CD4-positive, alpha-beta T cell treated with Interleukin-6 at 100 ng/mL for 8 hours (primary cell): ENCODE measurements at regions not wholly inside any gene's neighbourhood (a gene's known extent, or its start where the extent isn't known, plus 50 kb on each side); places are given as distances from the start of the nearest gene placed in this dataset.
"Not testable (repeated sequence)": the region's sequence is repeated elsewhere in the genome, so short reads cannot be mapped to it uniquely, and the experiment has no call there.

Experiments used
- DNase-seq: peaks from one replicate; pipeline ENCODE4 v3.0.0-alpha.2; 2020; ENCODE audit warnings: mixed read lengths, low spot score

DNA sequence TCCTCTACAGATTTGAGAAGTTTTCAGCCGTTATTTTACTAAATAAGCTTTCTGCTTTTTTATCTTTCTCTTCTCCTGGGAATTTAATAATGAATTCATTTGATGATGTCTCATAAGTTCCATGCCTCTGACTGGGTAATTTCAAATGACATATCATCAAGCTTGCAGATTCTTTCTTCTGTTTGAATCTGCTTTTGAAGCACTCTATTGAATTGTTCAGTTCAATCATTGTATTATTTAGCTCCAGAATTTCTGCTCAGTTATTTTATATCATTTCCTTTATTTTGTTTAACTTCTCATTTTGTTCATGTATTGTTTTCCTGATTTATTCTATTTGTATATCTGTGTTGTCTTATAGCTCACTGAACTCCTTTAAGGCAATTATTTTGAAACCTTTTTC lies 196.9 kb upstream of the CNTNAP2 start:
- DNase-seq: no peak

DNA sequence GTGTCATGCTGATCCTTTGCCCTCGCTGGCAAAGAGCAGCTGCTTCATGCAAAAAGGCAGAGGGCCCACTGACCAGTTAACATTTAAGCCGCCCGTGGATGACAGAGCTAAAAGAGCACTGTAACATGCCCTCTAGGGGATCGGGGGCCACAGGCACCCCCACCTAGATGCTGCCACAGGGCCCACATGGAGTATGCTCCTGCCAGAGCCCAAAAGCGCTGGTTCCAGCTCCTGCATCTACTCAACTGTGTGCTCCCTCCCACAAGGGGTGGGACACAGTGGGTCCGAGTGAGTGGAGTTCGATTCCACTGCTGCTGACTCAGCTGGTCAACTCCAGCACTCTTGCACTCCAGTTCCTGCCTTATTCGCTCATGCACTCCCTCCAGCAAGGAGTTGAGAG lies 199.8 kb upstream of the CNTNAP2 start:
- no peak for DNase-seq

DNA sequence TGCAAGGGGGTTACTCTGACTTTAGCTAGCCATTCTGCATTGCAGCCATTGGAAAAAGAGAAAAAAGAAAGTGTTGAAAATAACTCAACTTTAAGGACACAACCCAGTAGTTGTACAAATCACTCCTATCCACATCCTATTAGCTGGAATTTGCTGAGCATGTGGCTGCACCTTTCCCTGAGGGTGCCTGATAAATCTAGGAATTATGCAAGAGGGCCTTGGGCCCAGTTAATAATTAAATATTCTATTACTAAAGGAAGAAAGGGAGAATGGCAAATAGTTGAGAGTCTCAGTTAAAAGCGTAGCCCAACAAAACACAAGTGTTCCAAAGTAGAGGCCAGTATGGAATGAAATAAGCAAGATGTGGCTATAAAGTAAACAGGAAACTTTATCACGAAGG lies 200.9 kb upstream of the CNTNAP2 start:
- DNase-seq: no peak

DNA sequence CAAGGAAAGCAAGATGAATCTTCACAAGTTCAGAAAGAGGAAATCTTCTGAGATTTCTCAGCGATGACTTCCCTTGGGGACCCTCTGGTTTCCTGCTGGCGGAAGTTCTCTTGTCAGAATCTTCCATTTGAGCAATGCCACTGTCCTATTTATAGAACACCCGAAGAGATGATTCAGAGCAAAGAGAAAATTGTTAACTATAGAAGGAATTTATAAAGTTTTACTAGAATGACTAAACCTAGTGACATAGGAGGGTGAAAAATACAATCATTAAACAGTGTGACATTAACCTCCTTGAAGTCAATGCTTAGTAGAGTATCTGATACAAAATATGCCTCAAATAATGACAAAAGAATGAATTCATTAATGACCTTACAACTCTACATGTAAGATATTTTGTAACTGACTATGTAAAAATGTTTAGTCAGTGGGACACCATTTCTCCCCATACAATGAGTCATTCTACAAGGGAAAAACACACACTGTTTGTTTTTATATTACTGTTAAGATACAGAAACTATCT lies 206.5 kb upstream of the CNTNAP2 start:
- no peak for DNase-seq

DNA sequence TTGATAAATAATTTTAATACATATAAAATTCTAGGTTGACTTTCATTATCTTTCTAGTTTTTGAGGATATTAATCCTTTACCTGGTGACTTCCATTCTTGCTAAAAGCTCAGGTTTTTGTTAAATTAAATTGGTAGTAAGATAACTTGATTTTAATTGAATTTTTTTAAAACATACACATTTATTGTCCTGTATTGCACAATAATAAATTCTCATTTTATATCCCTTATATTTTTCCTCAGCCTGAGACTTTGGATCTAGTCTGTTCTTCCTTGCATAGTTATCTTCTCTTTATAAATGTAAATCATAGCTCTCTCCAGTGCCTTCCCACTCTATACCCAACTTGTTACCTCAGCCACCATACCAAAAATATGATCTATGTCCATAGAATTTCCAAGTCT lies 212.9 kb upstream of the CNTNAP2 start:
- DNase-seq: no peak

DNA sequence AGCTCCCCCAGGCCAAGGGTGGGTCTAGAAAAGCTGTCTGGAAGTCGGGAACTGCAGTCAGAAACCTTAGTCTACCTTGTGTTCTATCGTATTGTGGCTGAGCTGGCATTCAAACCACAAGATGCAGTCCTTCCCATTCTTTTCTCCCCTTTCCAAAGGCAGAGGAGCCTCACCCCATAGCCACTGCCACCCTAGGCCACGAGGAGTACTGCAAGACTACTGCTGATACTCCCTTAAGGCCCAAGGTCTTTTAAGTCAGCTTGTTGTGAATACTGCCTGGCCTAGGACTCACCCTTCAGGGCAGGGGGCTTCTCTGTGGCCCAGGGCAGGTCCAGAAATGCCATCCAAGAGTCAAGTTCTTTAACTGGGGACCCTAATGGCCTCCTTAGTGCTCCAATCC lies 214.5 kb upstream of the CNTNAP2 start:
- no peak for DNase-seq

DNA sequence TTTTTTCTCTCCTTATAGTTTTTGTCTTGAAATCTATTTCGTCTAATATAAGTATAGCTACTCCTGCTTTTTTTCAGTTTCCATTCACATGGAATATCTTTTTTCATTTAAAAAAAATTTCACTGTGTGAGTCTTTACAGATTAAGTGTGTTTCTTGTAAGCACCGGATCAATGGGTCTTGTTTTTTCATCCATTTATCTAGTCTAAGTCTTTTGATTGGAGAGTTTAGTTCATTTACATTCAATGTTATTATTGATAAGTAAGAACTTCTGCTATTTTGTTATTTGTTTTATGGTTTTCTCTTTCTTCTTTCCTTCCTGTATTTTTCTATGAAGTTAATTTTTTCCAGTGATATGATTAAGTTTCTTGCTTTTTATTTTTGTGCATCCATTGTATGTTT lies 216.7 kb upstream of the CNTNAP2 start:
- no peak for DNase-seq

DNA sequence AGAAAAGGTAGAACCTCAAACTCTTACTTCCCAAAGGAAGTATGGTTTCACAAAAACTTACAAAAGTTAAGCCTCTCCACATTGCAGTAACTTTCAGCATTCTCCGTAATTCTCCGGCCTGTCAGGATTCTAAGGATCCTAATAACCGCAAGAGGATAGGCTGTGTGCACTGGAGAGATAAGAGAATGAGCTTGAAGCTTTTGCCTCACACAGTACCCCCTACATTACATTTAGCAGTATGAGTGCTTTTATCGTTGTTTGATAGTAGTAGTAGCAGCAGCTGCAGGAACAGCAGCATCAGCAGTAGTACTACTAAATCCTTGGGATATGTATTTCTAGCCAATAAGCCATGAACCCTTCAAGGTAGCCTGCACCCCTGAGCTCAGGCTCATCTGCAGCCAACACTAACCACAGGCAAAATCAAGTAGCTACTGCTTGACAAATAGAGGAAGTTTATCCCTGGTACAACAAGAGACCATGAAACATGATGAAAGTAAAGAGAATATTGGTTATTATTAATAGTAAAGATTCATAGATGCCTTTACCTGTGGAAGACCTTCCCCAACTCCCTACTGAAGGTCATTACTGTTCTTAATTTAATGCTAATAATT lies 222.6 kb upstream of the CNTNAP2 start:
- no peak for DNase-seq

DNA sequence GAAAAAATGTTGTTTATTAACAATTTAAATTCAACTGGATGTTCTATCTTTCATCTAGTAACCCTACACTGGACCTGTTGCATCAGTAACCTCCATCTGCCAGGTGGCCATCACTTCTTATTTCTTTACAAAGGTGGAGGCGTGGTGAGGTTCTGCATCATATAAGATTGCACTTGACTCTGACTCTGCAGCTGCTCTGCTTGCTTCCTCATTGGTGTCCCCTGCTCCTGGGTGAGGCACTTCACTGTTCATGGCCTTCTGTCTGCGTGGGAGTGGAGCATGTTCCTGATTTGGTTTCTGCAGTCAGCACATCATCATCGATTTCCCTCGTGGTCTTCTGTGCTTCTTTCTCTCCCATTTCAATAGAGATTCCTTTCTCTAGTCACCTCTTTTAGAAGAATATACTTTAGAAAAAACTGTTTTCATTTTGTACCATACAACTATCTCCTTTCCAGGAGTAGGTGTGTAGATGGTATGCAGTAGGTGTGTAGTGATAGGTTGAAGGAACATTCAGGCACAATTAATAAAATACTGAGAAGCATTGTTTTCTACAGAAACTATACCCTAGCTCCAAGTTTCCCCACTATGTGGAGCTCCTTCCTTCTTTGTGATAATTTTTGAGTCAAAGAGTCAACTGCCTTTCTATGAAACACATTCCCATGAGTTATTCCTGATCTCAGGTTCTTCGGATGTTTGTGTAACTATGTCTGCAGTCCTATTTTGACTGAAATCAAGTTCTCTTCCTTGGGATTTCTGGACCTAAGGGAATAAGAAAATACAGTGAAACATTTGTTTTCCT lies 231.7 kb upstream of the CNTNAP2 start:
- no peak for DNase-seq

DNA sequence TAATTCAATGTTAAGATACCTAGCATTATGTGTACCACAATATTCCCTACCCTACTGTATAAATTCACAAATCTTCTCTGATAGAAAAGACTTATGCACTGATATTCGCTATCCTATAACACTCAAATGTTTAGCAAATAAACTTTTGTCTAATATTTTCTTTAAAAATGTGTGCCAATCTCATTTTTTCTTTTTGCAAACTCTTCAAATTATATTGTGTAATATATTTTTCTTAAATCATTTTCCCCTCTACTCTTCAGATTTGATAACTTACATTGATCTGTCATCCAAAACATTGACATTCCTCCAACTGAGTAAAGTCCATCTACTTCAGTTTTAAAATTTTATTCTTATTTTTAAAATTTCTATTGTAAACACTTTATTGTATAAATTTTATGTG lies 240.2 kb upstream of the CNTNAP2 start:
- no peak for DNase-seq

DNA sequence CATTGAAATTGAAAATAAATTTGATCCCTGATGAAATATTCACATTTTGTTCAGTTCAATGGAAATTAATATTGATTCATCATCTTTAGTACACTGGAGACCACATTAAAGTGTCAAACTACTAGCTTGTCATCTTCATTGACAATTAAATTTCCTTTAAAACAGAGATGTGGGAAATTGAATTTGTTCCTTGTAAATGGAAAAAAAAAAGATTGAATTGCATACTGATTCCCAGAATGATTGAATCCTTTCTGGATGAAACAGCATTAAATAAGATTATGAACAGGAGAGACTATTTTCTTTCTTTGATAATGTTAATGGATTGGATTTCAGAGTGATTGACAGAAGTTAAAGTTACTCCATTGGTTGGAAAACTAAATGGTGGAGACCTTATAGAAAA lies 241.3 kb upstream of the CNTNAP2 start:
- DNase-seq: no peak

DNA sequence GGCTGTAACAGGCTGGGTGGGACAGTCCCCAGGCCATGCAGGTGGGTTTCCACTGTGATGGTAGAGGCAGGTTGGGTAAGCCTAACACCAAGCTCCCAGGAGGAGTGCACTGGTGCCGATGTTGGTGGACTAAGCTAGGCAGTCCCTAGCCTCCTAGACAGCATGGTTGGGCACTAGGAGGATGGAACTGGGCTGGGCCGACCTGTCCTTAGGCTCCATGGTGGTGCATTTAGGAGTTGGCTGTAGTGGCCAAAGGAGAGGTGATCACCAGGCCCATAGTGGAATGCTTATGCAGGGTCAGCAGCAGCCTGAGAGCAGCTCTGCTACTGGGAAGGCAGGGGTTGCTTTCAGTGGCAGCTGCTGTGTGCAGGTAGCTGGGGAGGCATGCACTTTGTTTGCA lies 247.7 kb upstream of the CNTNAP2 start:
- no peak for DNase-seq

DNA sequence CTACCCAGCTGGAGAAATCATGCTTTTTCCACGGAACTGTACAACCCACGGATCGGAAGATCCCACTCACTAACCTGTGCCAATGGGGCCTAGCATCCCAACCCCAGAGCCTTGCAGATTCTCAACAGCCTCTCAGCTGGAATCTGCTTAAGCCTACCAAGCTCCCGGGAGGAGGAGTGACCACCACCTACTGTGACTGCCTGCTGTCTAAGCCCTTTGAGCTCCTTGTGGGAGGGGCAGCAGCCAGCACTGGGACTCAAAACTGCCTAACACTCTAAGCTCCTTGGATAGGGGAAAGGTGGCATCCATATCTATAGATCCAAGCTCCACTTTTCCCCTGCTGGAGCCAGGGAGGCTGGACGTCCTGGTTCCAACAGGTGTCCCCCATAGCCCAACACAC lies 254.4 kb upstream of the CNTNAP2 start:
- DNase-seq: no peak

DNA sequence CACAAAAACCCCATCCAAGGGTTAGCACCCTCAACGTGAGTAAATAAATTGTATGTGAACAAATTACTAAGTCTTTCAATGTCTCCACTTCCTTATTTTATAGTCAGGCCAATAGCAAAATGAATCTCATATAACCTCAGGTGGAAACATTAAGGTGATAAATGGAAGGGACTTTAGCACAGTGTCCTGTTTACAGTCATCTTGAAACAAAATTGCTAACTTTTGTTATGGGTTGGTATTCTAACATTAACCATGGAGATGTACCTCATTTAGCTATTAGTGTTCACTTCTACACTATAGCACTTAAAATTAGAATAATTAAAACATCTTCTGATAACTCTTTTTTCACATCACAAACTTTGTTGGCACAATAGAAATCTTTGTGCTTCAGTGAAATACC lies 255.8 kb upstream of the CNTNAP2 start:
- DNase-seq: no peak

DNA sequence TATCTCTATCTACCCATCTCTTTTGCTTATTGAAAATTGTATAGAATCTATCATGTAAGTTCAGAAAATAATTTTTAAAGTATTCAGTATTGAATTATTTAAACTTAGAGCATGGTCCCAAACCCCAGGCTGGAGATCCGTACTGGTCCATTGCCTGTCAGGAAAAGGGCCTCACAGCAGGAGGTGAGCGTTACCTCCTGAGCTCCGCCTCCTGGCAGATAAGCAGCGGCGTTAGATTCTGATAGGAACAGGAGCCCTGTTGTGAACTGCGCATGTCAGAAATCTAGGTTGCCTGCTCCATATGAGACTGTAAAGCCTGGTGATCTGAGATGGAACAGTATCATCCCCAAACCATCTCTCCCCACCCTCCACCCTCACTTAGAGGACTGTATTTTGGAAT lies 266.0 kb upstream of the CNTNAP2 start:
- no peak for DNase-seq

DNA sequence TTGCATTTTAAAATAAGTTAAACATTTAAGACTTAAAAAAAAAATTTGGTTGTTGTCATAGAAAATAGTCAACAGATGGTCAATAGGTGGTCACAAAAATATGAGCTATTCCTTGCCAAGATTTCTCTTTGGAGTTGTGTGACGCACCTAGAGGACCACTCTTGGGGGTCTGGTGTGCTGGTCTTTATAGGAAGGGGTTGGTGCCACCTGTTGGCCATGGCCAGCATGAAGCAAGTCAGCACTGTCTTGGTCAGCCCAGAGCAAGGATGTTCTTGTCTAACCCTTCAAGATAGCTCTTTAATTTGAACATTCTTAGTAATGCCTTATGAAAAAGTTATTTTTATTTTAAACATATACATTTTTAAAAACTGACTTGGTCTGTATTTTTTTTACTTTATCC lies 267.9 kb upstream of the CNTNAP2 start:
- DNase-seq: no peak

DNA sequence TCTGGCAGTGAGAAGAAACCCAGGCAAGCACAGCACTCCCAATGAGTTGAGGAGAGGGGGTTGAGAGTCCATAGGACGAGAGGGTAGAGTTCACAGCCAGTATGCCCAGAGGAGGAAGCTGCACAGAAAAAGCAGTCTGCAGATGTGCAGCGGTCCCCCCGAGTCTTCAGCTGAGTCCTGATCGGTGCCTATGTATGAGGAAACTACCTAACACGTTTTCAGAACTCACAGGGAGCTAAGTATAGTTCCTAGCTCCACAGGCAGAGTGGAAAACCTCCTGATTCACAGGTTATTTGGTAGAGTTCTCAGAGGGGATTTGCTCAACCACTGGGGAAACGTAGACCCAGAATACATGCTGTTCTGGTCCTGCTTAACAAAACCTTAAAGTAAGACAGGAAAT lies 271.3 kb upstream of the CNTNAP2 start:
- DNase-seq: no peak

DNA sequence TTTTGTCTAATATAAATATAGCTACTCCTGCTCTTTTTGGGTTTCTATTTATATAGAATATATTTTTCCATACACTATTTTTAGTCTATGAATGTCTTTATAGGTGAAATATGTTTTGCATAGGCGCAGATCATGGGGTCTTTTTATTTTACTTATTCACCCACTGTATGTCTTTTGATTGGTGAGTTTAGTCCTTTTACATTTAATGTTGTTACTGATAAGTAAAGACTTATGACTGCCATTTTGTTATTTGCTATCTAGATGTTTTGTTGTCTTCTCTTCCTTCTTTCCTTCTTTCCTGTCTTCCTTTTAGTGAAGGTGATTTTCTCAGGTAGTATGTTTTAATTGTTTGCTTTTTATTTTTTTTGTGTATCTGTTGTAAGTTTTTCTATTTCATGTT lies 276.8 kb upstream of the CNTNAP2 start:
- DNase-seq: no peak

DNA sequence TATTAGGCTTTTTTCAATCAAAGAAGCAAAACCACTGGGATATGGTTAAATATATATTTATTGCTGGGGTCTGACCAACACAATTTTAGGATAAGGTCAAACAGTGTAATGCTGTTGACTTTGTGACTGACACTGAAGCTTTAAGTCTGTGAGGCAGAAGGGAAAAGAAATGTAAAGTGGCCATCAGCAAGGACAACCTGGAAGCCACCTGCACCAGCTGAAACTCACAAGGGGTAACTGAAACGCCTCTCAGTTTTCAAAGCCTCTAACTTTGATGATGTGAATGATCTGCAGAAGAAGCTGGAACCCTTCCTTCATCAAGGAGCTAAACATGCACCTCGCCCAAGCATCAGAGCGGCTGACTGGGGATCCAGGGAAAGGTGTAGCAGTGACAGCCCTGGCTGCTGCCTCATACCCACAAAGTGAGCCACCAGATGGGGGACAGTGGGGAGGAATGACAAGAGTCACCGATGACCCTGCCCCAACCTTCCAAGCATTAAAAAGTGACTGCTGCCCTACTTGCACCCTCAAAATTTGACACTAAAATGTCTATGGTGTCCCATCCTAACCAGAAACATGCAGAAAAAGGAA lies 284.9 kb upstream of the CNTNAP2 start:
- DNase-seq: no peak

DNA sequence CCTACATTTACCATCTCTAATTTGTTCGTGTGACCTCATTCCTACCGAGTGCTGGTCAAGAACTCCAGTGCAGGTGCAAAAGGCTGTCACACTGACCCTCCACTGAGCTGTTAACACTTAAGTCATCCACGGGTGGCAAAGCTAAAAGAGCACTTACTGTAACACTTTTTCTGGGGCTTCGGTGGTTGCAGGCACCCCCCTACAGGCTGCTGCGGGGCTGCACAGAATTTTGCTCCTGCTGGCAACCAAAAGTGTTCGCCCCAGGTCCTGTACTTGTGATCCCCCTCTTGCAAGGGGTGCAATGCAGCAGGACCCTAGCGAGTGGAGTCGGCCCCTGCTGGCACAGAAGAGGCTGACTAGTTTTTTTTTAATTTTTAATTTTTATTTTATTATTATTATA lies 298.9 kb upstream of the CNTNAP2 start:
- no peak for DNase-seq

DNA sequence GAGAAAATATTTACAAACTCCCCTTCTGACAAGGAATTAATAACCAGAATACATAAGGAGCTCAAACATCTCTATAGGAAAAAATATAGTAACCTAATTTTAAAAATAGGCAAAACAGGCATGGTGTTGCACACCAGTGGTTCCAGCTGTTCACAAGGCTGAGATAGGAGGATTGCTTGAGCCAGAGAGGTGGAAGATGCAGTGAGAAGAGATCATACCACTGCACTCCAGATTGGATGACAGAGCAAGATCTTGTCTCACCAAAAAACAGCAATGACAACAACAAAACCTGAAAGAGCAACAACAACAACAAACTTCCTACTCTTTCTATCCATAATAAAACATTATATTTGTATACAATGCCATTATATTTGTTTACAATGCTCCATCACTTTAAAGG lies 304.4 kb upstream of the CNTNAP2 start:
- DNase-seq: no peak

DNA sequence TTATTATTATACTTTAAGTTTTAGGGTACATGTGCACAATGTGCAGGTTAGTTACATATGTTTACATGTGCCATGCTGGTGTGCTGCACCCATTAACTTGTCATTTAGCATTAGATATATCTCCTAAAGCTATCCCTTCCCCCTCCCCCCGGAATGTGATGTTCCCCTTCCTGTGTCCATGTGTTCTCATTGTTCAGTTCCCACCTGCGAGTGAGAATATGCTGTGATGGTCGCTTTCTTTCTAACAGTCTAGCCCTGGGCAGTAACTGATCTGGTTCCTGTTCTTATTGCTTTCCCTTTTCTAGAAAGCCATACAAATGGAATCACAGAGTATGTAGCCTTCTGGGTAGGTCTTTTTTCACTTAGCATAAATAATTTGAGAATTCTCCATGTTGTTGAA lies 311.1 kb upstream of the CNTNAP2 start:
- DNase-seq: not testable (repeated sequence)

DNA sequence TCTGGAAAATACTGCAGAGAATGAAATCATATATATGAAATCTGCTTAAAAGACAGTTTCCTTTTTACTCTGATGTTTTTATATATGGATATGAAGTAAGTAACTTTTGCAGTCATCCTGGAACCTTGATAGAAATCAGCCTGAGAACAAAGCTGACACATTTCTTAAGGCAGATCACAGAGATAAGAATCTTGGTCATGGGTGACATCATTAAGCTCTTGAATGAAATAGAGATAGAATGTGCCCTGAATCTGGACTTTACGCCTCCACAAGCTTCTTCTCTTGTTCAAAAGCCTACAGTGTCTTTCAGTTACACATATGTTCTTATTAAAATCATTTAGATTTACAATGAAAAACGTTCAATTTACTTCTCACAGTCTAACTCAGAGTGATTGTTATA lies 319.1 kb upstream of the CNTNAP2 start:
- no peak for DNase-seq

DNA sequence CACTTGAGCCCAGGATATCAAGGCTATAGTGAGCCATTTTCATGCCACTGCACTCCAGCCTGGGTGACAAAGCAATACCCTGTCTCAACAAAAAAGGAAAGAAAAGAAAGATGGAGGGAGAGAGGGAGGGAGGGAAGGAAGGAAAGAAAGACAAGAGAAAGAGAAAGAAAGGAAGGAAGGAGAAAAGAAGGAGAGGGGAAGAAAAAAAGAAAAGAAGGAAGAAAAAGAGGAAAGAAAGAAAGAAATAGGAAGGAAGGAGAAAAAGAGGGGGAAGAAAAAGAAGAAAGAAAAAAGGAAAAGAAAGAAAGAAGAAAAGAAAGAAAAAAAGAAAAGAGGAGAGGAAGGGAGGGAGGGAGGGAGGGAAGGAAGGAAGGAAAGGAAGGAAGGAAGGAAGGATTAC lies 321.5 kb upstream of the CNTNAP2 start:
- DNase-seq: no peak
